Jurkat, Clone E6-1 (cell line): ENCODE measurements at regions not wholly inside any gene's neighbourhood (a gene's known extent, or its start where the extent isn't known, plus 50 kb on each side); places are given as distances from the start of the nearest gene placed in this dataset.

Experiments
- DNase-seq: peaks from one replicate; pipeline ENCODE4 v3.0.0-alpha.2; 2011; ENCODE audit warnings: low read depth, low spot score
- H3K4me3 ChIP-seq: 2 replicates; pipeline ENCODE4 v1.5.1; 2011; ENCODE audit warnings: mild to moderate bottlenecking, low read length, control low read depth, moderate library complexity

DNA sequence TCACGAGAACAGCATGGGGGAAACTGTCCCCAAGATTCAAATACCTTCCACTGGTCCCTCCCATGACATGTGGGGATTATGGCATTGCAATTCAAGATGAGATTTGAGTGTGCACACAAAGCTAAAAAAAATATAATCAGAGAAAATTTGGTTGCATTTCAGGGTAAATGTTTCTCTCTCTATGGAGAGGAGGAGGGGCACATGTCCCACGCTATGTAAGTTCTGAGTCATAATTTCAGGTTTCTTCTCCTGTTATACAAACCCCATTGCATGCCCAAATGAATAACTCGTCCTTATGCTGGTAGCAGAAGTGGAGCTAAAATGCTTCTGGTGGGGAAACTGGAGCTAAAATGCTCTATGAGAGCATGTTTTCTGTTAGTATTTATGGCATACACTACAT lies 209.7 kb upstream of the DCBLD2 start:
- H3K4me3 ChIP-seq: no peak overlapping the region
- DNase-seq: no peak

DNA sequence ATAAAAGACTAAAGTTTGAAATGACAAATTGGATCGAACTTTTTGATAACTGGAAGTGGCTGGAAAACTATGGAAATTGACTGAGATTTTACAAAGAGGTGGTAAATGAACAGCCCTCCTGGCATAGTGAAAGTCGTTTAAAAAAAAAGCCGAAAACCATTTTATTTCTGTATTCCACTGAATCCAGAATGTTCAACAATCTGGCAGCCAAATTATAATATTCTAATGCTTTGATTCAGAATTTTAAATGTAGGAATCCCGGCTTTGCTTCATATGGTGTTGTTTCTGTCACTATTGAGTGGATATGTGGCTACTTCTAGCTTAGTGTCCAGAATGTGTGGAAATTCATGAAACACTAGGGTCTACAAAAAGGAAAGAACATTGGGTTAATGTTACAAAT lies 208.9 kb upstream of the DCBLD2 start:
- DNase-seq: no peak
- H3K4me3 ChIP-seq: no peak overlapping the region

DNA sequence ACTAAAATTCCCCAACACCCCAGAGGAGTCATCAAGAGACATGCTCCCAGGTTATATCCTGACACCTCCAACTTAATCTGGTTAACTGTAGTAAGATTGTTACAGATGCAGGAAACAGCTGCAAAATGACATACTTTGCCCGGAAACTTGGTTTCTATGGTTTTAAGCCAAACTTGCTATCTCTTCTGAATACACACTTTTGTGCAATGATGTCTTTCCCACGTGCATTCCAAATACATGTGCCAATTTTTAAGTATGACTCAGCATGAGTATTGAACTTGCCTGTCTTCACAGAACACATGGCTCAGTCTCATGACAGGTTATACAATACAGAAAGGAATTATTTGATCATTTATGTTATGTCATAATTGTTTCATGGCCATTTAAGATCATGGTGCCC lies 207.0 kb upstream of the DCBLD2 start:
- H3K4me3 ChIP-seq: no peak overlapping the region
- DNase-seq: peak; percentile 68

DNA sequence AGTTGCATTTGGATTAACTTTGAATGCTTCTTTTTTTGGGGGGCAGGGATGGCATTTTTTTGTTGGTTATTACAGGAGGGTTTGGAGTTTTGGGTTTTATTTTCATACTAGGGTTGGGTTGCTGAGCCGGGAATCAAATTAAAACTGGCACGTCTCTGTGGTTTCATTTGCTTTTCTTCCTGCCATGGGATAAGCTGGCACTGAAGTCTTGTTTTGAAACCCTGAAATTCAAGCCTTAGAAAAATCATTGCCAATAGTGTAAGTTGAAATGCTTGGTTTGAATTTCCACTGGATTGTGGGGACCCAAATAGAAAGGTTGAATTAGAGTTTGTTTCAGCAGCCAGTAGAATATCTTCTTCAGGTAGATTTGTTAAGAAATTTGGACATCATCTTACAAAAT lies 193.1 kb upstream of the DCBLD2 start:
- no peak for DNase-seq
- H3K4me3 ChIP-seq: no peak overlapping the region

DNA sequence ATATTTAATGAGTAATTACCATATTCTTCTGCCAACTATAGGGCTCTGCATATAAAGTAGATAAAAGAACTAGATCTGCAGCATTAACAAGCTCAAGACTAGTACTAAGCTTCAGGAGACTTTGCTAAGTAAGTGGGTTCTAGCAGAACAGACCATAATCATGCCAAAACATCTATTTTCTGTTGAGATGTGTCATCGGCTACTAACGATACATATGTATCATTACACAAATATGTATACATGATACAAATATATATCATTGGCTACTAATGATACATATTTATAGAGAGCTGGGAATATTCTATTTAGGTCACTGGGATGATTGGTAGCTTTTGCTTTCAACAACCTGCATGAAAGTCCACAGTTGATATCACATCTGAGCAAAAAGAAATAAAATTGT lies 185.8 kb upstream of the DCBLD2 start:
- no peak for DNase-seq
- H3K4me3 ChIP-seq: no peak overlapping the region

DNA sequence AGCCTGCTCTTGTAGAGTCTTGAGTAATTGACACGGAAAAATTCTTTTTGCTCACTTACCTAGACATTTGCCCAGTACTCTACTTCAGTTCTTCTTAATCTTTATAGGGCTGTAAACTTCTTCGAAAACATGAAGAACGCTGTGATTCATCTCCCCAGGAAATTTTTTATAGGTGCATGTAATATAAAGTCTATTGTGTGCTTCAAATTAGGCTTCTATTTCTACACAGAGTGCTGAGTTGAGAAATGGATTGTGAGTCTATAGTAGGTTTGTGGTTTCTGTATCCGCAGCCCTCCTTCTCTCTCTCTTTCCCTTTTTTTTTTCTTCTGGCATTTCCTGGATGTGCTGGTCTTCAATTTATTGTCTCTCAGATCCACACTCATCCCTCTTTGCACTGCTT lies 183.3 kb upstream of the DCBLD2 start:
- no peak for DNase-seq
- H3K4me3 ChIP-seq: no peak overlapping the region

DNA sequence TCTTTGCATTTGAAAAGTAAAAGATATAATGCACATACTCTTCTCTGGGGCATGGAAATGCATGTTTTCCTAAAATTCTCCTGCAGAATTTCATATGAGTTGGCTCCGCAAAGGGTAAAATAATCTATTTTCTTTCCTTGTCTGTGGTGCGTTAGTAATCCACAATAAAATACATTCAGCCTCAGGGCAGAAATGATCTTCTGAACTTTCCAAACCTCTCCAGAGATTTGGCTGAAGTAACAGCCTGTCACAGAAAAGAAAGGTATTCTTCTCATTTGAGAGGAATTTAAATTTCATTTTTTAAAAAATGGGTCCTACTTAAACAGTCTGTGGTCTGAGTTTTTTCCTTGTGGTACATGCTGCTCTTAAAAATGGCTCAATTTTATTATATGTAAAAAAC lies 182.7 kb upstream of the DCBLD2 start:
- no peak for DNase-seq
- no peak overlapping the region for H3K4me3 ChIP-seq

DNA sequence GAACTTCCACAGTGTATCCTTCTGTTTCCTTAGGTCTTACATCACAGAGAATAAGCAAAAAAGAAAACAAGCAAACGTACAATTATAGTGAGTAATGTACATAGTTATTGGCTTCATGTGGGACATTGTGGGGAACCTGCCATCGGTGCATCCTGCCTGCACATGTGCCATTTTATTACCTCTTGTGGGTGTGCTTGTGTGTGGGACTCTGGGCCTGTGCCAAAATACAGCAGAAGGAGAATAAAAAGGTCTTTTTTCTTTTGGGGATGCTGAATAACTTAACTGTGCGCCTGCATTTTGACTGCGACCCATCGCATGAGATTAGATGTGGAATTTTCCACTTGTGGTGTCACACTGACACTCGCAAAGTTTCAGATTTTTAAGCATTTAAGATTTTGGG lies 169.6 kb upstream of the DCBLD2 start:
- no peak for DNase-seq
- H3K4me3 ChIP-seq: no peak overlapping the region

DNA sequence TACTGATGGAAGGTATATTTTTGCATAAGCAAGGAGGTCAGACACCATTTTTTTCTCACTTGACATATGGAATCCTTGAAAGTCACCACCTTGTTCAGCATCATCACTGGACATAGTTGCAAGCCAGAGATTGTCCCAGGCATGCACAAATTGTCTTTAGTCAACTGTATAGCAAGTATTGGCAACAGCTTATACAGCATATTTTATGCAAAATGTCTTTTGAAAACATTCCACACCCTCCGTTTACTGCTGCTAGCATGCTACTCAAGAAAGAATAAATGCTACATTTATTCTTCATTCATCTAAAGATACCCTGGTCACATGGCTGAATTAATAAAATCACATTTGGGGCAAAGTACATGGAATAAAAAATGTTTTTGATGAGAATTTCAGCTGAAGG lies 168.5 kb upstream of the DCBLD2 start:
- no peak overlapping the region for H3K4me3 ChIP-seq
- DNase-seq: no peak

DNA sequence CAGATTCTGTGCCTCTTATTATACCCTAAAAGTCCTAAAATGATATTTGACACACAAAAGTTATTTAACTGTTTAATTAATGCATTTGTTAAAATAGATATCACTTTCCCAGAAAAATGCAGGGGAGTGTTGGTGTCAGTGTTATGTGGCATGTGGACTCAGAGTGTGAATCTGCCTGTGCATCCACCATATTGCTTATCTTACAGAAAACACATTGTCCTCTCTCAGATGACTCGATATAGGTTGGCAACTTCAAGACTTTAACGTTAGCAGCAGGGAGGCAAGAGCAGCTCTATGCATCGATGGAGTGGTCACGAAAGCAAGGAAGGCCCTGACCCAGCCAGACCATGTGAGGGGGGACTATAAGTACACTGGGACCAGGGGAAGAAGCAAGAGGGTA lies 165.4 kb upstream of the DCBLD2 start:
- DNase-seq: no peak

DNA sequence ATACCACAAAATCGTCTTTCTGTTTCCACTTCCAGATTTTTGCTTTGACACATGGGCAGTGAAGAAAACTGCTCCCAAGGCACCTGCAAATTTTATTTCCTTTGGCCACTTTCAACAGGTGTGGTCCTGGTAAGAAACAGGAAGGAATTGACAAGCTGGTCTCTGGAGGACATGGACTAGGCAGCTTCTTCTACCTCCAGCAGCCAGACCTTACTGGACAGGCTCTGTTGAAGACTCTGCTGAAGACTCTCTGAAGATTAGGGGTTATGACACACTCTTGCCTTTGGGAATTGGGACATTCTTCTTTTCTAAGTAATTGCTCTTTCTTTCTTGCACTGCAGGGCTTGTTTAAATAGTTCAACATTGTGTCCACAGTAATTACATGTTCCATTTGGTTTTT lies 147.7 kb upstream of the DCBLD2 start:
- H3K4me3 ChIP-seq: no peak overlapping the region
- no peak for DNase-seq

More for the DNA sequence above, 165.4 kb upstream of the DCBLD2 start:
- no peak overlapping the region for H3K4me3 ChIP-seq

DNA sequence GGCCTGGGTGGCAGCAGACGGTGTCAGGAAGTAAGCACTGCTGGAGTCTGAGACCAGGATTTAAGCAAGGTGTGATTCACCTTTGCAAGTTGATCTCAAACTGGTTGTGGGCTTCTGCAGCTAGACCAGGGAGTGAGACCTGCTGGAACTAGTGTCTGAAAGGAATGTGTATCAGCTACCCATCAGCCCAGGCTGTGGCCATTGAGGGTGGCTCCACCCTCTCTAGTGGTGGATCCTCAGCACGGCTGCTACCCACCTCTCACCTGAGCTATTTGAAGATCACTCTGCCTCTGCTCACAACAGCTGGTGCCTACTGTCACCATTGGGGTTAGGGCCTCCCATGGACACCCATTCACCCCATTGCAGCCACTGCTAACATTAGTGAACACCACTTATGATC lies 140.3 kb upstream of the DCBLD2 start:
- H3K4me3 ChIP-seq: no peak overlapping the region
- DNase-seq: no peak

DNA sequence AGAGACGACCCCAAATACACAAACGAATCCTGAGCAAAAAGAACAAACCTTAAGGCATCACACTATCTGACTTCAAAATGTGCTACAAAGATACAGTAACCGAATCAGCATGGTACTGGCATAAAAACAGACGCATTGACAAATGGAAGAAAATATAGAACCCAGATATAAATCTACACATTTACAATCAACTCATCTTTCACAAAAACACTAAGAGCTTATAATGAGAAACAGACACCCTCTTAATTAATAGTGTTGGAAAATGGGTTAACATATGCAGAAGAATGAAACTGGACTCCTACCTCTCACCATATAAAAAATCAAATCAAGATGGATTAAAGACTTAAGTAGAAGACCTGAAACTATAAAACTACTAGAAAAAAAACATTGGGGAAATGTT lies 130.3 kb upstream of the DCBLD2 start:
- H3K4me3 ChIP-seq: no peak overlapping the region
- no peak for DNase-seq

DNA sequence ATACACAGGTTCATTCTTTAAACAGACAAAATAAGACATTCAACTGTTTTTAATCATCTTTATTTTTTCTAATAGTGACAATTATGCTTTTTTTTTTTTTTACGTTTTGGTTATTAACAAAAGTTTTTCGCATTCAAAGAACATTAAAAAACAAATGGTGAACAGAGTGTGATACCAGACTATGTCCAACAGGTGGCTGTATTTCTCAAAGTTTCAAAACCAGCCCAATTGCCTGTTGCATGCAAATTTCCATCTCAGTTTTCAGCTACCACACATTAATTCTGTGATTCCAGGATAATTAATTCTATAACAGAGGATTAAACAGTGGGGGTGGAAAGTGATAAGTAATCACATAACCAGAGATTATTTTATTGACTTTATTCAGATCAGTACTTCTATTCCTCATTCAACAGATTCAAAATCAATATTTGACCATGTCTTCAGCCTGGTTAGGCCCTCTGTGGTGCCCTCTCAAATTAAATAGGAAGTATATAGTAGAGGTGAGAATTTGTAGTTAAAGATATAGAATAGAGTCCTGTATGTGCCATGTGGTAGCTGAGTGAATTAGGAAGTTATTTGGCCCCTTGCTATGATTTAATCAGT lies 122.2 kb upstream of the DCBLD2 start:
- no peak overlapping the region for H3K4me3 ChIP-seq
- DNase-seq: peak; percentile 37

DNA sequence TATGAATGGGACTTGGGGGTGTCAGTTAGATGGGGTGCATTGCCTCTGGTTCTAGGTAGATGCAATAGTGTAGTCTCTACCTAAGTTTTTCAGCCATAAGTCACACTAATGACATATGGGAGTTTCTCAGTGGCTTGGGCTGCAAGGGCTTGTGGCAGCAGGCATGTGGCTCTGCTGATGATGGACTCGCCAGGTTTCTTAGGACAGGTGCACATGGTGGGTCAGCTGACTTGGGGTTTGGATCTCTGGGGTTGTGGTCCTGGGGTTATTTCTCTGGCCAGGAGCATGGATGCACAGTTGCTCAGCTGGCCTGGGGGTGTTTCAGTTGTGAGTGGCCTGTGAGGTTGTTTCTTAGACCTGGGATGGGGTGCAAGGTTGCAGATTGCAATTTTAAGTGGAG lies 120.0 kb upstream of the DCBLD2 start:
- no peak for DNase-seq
- H3K4me3 ChIP-seq: no peak overlapping the region

DNA sequence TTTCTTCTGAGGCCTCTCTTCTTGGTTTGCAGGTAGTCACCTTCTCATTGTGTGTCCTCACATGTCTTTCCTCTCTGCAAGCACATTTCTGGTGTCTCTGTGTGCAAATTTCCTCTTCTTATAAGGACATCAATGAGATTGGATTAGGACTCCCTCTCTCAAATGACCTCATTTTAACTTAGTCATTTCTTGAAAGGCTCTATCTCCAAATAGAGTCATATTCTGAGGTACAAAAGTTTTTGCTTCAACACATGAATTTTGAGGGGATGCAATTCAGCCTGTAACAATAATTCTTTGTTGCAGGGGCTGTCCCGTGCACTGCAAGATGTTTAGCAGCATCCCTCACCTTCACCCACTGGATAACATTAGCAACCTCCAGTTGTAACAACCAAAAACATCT lies 115.0 kb upstream of the DCBLD2 start:
- H3K4me3 ChIP-seq: no peak overlapping the region
- no peak for DNase-seq

DNA sequence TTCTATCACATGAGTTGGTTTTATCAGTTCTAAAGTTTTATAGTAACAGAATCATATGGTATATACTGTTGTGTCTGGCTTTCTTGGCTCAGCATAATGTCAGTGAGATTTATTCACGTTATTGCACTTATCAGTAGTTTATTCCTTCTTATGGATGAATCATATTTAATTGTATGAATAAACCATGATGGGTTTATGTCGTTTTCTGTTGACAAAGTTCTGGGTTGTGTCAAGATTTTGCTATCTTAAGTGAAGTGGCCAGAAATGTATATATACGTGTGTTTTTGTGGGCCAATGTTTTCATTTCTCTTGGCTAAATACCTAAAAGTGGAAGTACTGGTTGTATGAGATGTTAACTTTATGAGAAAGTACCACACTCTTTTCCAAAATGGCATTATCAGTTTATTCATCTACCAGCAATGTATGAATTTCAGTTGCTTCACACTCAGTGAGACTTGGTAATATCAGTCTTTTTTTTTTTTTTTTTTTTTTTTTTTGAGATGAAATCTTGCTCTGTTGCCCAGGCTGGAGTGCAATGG lies 112.4 kb upstream of the DCBLD2 start:
- no peak overlapping the region for H3K4me3 ChIP-seq
- no peak for DNase-seq

DNA sequence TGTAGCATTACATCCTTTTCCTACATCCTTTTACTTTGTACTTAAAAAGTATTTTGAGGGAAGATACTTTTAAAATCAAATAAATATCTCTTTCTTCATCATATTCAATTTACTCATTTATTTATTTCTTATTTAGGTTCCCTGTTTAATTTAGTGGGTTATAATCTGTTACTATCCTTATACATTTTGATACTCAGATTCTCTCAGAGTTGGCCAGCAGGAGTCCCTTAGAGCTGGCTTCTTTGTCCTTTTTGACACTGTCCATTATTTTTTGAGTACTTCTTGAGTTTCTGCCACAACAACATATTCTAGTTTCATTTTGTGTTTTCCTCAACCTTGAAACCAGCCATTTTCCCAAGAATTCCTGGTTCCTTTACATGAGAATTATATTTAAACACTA lies 111.6 kb upstream of the DCBLD2 start:
- DNase-seq: no peak

DNA sequence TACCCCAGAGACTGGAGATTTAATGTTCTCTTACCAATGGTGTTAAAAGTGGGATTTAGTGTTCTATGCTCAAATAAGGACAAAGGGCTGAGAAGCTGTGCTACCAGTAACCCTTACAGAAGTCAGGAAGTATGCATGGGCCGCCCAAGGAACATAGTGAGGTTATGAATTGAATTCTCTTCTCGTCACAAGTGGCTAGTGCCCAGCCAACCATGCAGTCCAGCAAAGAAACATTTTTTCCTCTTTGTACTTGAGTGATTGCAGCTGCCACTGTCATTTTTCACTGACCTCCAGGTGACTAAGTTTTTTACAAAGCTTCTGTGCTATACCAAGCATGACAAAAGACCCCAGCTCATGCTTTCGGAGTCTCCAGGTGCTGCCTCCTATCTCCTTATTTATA lies 110.6 kb upstream of the DCBLD2 start:
- no peak for DNase-seq
- H3K4me3 ChIP-seq: no peak overlapping the region

More for the DNA sequence above, 111.6 kb upstream of the DCBLD2 start:
- H3K4me3 ChIP-seq: no peak overlapping the region

DNA sequence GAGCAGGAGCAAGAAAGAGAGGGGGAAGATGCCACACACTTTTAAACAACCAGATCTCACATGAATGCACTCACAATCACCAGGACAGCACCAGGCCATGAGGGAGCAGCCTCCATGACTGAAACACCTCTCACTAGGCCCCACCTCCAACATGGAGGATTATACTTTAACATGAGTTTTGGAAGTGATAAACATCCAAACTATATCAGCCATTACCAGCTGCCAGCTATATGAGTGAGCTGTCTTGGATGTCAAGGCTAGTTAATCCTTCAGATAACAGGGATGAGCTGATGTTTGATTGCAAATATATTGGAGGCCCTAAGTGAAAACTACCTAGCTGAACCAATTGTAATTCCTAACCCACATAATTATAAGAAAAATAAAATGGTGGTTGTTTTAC lies 108.4 kb upstream of the DCBLD2 start:
- DNase-seq: no peak
- H3K4me3 ChIP-seq: no peak overlapping the region

DNA sequence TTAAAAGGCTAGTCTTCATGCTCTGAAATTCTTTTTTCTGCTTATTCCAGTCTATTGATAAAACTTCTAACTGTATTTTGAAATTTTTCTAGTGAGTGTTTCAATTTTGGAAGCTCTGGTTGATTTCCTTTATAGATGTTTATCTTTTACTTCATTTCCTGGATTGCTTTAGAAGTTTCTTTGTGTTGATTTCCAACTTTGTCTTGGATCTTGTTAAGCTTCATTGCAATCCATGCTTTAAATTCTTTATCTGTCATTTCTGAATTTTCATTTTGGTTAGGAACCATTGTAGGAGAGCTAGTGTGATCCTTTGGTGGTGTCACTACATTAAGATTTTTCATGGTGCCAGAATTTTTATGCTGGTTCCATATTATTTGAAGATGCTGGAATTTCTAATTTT lies 105.2 kb upstream of the DCBLD2 start:
- no peak for DNase-seq
- H3K4me3 ChIP-seq: no peak overlapping the region

DNA sequence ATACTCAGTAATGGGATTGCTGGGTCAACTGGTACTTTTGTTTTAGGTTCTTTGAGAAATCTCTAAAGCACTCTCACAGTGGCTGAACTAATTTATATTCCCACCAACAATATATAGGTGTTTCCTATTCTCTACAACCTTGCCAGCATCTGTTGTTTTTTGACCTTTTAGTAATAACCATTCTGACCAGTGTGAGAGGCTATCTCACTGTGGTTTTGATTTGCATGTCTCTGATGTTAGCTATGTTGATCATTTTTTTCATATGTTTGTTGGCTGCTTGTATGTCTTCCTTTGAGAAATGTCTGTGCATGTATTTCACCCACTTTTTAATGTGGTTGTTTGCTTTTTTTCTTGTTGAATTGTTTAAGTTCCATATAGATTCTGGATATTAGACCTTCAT lies 98.2 kb upstream of the DCBLD2 start:
- H3K4me3 ChIP-seq: no peak overlapping the region
- no peak for DNase-seq
